ENCODE measurements at regions not wholly inside any gene's neighbourhood (a gene's known extent, or its start where the extent isn't known, plus 50 kb on each side); places are given as distances from the start of the nearest gene placed in this dataset.

- TF ChIP-seq CTCFL (IDR thresholded peaks at IDR 0.05; ENCODE audit: borderline replicate concordance, insufficient read depth, low read depth, low read length, poor library complexity, severe bottlenecking) (no peak), ZNF76 (CRISPR knock-in tag; IDR thresholded peaks at IDR 0.05; ENCODE audit: borderline replicate concordance) (no peak), MBD1 (CRISPR knock-in tag; IDR thresholded peaks at IDR 0.05) (no peak), RCOR1 (IDR thresholded peaks at IDR 0.05; ENCODE audit: borderline replicate concordance in 1 of 2, low read depth in 2 of 2, low read length in 2 of 2) (no peak), ZFP91 (CRISPR knock-in tag; IDR thresholded peaks at IDR 0.05) (no peak), UBTF (IDR thresholded peaks at IDR 0.05; ENCODE audit: borderline replicate concordance in 1 of 2, low read depth in 2 of 2, low read length in 2 of 2) (no peak), RBM39 (optimal IDR thresholded peaks at IDR 0.05; ENCODE audit: low read depth, low read length) (no peak), ZNF644 (tag; IDR thresholded peaks at IDR 0.05; ENCODE audit: low read depth) (no peak)
- ChIA-PET CTCF (ENCODE audit: low intra/inter-chr PET ratio) (no interaction called here), POLR2A (no interaction called here)
- Histone ChIP-seq H3K36me3 (ENCODE audit: control insufficient read depth, insufficient read depth, low read length) (no peaks in the 10 kb centered on the region), H4K20me1 (replicated peaks; ENCODE audit: control insufficient read depth, insufficient read depth, low read length) (no peaks in the 10 kb centered on the region), H3K9ac (ENCODE audit: insufficient read depth in 1 of 2, low read depth in 2 of 2, low read length in 2 of 2) (no peak overlapping the region), H3K79me2 (ENCODE audit: control insufficient read depth, insufficient read depth, low read length) (no peaks in the 10 kb centered on the region), H3K4me2 (ENCODE audit: insufficient read depth, low read length) (no peak overlapping the region), H3K9me1 (ENCODE audit: control insufficient read depth, insufficient read depth, low read length) (no peaks in the 10 kb centered on the region), H3K9me3 (replicated peaks; ENCODE audit: control insufficient read depth, insufficient read depth, low read depth, low read length) (no peaks in the 10 kb centered on the region), H3K4me1 (replicated peaks in 1 of 2; ENCODE audit: control insufficient read depth in 2 of 2, insufficient read depth in 2 of 2, low read length in 2 of 2) (no peaks in the 10 kb centered on the region), H3K27me3 (ENCODE audit: control insufficient read depth in 2 of 2, insufficient read depth in 2 of 2, low read length in 2 of 2) (no peaks in the 10 kb centered on the region; a peak in 1 of 5 replicates), H3K27ac (ENCODE audit: extremely low read depth, low read depth, low read length) (no peak overlapping the region), H2AFZ (ENCODE audit: low read depth, low read length) (no peak overlapping the region), H3K4me3 (no peak overlapping the region)
- 0% methylated on average over 2 of the region's 2 CpGs for WGBS (ENCODE audit: insufficient coverage, low coverage, missing lambda C conversion rate)
- no peak for ATAC-seq
- intact Hi-C loops (cut with micrococcal nuclease) (no loop called here), in situ Hi-C loops (cut with MboI) (no loop called here)
- FAIRE-seq, result no peak
- no peak for DNase-seq (ENCODE audit: extremely low read depth in 1 of 4, low spot score in 3 of 4)
- no TSS peak for BruUV-seq (replicated peaks)
Observed at GRCh38 chr3:70702132-70702531, 389.7 kb upstream of the MDFIC2 start.
